Bronchial epithelial cell (primary cell): ENCODE measurements at regions not wholly inside any gene's neighbourhood (a gene's known extent, or its start where the extent isn't known, plus 50 kb on each side); places are given as distances from the start of the nearest gene placed in this dataset.

Experiments
- DNase-seq: peaks from one replicate; pipeline ENCODE4 v3.0.0-alpha.2; 2010; ENCODE audit warnings: low read depth
- FAIRE-seq: peaks from 2 replicates; lab custom pipeline; 2011; peaks lifted over from hg19 to GRCh38; lab: Jason Lieb, UNC
- H3K27me3 ChIP-seq: 2 replicates; pipeline ENCODE4 v1.5.1; 2011; ENCODE audit warnings: low read length; ENCODE audit not compliant: control insufficient read depth, insufficient read depth
- H3K36me3 ChIP-seq: 2 replicates; pipeline ENCODE4 v1.5.1; 2011; ENCODE audit warnings: low read length; ENCODE audit not compliant: control insufficient read depth, insufficient read depth
- H3K4me3 ChIP-seq: 2 replicates; pipeline ENCODE4 v1.5.1; 2011; ENCODE audit warnings: mild to moderate bottlenecking, low read depth, low read length, control low read depth
- TF ChIP-seq, protein P1 (sequence below): IDR thresholded peaks from 2 replicates; pipeline ENCODE4 v1.5.1; 2011; ENCODE audit warnings: mild to moderate bottlenecking, moderate library complexity, low read length, control low read depth, inconsistent platforms; ENCODE audit not compliant: insufficient read depth, severe bottlenecking

DNA sequence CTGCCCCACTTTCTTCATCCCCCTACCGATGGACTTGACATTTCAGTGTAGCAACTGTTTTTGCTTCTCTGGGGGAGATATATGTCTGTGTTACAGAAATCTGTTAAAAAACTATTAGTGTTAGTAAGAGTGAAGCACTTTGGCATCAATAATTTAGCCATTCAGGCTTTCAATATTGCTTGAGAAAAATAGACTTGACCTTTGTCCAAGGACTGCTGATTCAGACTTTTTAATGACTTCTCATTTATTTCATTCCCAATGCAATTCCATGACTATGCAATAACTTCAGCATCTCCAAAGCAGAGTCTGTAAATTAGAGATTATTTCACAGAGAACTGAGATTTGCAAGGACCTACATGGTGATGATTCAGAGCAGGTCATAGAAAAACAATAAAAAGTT, 104.1 kb upstream of the SPEF2 start:
- FAIRE-seq, result no peak

DNA sequence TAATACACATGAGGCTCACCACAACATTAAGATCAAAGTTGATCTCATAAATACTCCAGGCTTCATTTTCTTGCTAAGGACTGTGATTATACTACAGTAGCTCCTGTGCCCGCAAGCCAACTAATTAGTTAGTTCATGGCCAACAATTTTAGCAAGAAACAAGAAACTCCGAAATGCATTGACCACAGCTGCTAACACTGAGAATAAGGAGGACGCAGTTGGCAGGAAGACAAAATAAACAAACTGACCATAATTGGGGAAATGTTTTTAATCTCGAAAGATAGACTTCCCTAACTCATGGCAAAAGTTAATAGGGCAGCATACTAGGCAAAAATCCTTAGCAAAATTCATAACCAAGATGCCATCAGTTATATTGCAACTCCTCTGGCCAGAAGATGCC, 115.5 kb upstream of the SPEF2 start:
- DNase-seq, result no peak
- Histone ChIP-seq H3K27me3 (no peaks in the 10 kb centered on the region), H3K36me3 (no peaks in the 10 kb centered on the region), H3K4me3 (no peak overlapping the region)
- no peak for FAIRE-seq
- TF ChIP-seq, protein P1, sequence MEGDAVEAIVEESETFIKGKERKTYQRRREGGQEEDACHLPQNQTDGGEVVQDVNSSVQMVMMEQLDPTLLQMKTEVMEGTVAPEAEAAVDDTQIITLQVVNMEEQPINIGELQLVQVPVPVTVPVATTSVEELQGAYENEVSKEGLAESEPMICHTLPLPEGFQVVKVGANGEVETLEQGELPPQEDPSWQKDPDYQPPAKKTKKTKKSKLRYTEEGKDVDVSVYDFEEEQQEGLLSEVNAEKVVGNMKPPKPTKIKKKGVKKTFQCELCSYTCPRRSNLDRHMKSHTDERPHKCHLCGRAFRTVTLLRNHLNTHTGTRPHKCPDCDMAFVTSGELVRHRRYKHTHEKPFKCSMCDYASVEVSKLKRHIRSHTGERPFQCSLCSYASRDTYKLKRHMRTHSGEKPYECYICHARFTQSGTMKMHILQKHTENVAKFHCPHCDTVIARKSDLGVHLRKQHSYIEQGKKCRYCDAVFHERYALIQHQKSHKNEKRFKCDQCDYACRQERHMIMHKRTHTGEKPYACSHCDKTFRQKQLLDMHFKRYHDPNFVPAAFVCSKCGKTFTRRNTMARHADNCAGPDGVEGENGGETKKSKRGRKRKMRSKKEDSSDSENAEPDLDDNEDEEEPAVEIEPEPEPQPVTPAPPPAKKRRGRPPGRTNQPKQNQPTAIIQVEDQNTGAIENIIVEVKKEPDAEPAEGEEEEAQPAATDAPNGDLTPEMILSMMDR, result no peak

More for the DNA sequence above, 104.1 kb upstream of the SPEF2 start:
- Histone ChIP-seq H3K27me3 (no peaks in the 10 kb centered on the region), H3K4me3 (no peak overlapping the region), H3K36me3 (no peaks in the 10 kb centered on the region)
- DNase-seq, result no peak
- TF ChIP-seq, protein P1, result no peak

DNA sequence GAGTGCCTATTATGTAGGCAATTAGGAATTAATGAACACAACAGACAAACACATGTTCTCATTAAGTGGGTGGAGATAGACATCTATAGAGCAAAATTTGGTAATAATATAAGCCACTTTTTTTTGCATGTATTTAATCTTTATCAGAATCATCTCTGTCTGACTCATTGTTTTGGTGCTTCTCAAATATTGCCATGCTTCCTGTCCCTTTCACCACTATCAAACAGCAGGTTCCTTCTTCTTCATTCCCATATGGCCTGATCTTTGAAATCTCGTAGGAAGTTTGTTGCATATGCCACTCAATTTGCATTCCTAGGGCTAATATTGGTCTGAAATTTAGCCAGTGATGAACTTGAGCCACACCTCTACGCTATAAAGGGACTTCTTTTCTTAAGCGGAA, 128.9 kb upstream of the SPEF2 start:
- no peaks in the 10 kb centered on the region for H3K36me3 ChIP-seq
- no peaks in the 10 kb centered on the region for H3K27me3 ChIP-seq
- TF ChIP-seq, protein P1, result no peak
- no peak for DNase-seq
- no peak for FAIRE-seq
- H3K4me3 ChIP-seq, result no peak overlapping the region

DNA sequence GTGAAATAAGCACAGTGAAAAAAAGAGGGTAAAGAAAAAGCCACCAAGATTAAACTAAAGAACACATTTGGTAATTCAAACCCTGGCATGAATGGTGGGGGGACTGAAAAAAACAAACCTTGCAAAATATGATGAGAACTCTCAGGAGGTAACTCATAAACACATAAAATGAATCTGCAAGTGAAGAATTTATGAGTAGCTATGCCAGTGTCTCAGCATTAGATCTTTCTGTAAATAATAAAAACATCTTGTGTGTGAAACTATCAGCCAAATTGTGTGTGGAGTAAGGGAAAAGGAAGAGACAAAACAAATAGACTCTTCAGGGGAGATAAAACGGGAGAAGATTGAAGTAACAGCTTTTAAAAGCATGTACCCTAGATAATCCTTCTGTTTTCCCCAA, 129.6 kb upstream of the SPEF2 start:
- no peak for FAIRE-seq
- no peaks in the 10 kb centered on the region for H3K36me3 ChIP-seq
- DNase-seq, result no peak
- TF ChIP-seq, protein P1, result no peak
- H3K4me3 ChIP-seq, result no peak overlapping the region
- H3K27me3 ChIP-seq, result no peaks in the 10 kb centered on the region

DNA sequence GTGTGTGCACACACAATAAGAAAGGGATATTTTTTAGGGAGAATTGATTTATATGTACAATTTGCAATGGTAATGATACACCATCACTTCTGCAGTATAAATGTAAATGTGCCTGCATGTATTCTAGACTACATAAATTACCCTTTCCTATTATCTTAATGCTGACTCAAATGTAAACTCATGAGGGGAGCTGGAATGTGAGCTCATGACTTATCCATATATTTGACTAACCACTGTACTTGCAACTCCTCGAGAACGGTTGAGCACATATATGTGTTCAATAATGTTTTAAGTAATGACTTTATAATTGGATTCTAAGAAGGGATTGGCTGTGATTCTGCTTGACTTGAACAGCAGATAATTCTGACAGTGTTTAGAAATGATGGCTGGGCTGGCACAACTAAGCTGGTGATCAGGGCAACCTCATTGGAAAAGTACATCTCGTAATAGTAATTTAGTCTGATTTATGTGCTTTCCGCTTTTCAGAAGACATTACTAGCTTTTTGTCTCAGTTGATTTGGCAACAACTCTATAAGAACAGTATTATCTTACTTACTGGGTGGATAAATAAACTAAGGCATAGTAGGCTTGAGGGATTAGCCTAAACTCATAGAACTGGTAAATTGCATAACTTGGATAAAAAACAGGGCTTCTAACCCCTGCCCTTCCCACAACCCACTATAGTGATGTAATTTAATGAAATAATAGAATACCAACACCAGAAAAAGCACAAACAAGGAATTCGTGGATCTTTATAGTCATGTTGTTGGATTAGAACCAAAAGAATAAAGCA, 130.2 kb upstream of the SPEF2 start:
- DNase-seq (no peak), FAIRE-seq (no peak)
- no peaks in the 10 kb centered on the region for H3K36me3 ChIP-seq
- TF ChIP-seq, protein P1, result no peak
- no peaks in the 10 kb centered on the region for H3K27me3 ChIP-seq
- H3K4me3 ChIP-seq, result no peak overlapping the region

DNA sequence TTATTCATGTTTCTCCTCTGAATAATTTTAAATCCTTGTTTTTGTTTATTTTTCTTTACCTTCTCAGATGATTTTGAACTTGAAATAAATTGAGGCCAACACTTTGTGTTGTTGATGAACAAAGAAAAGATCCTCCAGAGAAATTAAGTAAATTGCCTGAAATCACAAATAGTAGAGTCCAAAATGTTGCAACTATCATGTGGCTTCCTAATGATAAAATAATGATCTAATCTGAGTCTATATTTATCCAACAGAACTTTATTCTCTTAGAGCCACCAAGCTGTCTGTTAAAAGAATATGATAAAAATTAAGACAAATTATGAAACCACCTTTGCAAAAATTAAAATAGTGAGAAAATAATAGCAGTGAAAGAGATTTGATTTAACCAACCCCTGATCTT, 132.2 kb upstream of the SPEF2 start:
- H3K4me3 ChIP-seq, result no peak overlapping the region
- TF ChIP-seq, protein P1, result no peak
- no peaks in the 10 kb centered on the region for H3K27me3 ChIP-seq
- FAIRE-seq (no peak), DNase-seq (no peak)
- H3K36me3 ChIP-seq, result no peaks in the 10 kb centered on the region
